Osteocyte (in vitro differentiated cells): ENCODE measurements at regions not wholly inside any gene's neighbourhood (a gene's known extent, or its start where the extent isn't known, plus 50 kb on each side); places are given as distances from the start of the nearest gene placed in this dataset.

Source experiments
- DNase-seq: peaks from one replicate; pipeline ENCODE4 v3.0.0; 2021; ENCODE audit warnings: mixed read lengths; ENCODE audit not compliant: unreplicated experiment; ENCODE audit errors: extremely low spot score
- H3K27ac Mint-ChIP-seq: one replicate; pipeline ENCODE4 v1.8.0; 2021; ENCODE audit warnings: mild to moderate bottlenecking, mixed read lengths; ENCODE audit not compliant: unreplicated experiment
- H3K27me3 Mint-ChIP-seq: one replicate; pipeline ENCODE4 v1.8.0; 2021; ENCODE audit warnings: mixed read lengths; ENCODE audit not compliant: unreplicated experiment
- H3K36me3 Mint-ChIP-seq: one replicate; pipeline ENCODE4 v1.8.0; 2021; ENCODE audit warnings: mixed read lengths; ENCODE audit not compliant: unreplicated experiment
- H3K4me1 Mint-ChIP-seq: one replicate; pipeline ENCODE4 v1.8.0; 2021; ENCODE audit warnings: mixed read lengths; ENCODE audit not compliant: unreplicated experiment
- H3K4me3 Mint-ChIP-seq: one replicate; pipeline ENCODE4 v1.8.0; 2021; ENCODE audit warnings: mild to moderate bottlenecking, moderate library complexity, mixed read lengths; ENCODE audit not compliant: unreplicated experiment
- H3K9me3 Mint-ChIP-seq: one replicate; pipeline ENCODE4 v1.8.0; 2021; ENCODE audit warnings: mixed read lengths; ENCODE audit not compliant: unreplicated experiment
- TF ChIP-seq, protein P1 (sequence below): fragments of 200-600 bp; sonication (generic); IDR thresholded peaks from 2 replicates; pipeline ENCODE4 v1.5.0; 2021; ENCODE audit warnings: antibody characterized with exemption, mild to moderate bottlenecking, moderate library complexity

DNA sequence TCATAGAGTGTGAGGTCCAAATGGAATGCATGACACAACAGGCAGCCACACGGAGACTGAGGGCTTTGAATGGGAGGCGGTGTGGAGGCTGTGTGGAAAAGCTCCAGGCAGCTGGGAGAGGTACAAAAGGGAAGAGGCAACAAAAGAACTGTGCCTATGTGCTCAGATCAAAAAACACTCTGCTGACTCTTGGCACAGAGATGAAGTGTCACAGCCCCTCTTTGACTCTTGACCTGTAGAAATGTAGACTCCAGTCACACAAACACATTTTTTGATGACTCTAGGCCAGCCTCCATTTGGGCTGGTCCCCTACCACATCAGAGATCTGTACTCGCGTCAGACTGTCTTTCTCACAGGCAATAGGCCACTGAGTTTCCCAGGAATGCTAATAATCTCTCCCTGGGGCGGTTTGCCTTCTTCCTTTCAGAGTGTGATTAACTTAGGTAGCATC, 456.0 kb downstream of the TUSC7 start:
- no peak overlapping the region for H3K27ac Mint-ChIP-seq
- H3K36me3 Mint-ChIP-seq, result no peaks in the 10 kb centered on the region
- H3K4me1 Mint-ChIP-seq, result peaks cover 11% of the 10 kb centered on the region
- H3K4me3 Mint-ChIP-seq, result no peak overlapping the region
- TF ChIP-seq, protein P1, sequence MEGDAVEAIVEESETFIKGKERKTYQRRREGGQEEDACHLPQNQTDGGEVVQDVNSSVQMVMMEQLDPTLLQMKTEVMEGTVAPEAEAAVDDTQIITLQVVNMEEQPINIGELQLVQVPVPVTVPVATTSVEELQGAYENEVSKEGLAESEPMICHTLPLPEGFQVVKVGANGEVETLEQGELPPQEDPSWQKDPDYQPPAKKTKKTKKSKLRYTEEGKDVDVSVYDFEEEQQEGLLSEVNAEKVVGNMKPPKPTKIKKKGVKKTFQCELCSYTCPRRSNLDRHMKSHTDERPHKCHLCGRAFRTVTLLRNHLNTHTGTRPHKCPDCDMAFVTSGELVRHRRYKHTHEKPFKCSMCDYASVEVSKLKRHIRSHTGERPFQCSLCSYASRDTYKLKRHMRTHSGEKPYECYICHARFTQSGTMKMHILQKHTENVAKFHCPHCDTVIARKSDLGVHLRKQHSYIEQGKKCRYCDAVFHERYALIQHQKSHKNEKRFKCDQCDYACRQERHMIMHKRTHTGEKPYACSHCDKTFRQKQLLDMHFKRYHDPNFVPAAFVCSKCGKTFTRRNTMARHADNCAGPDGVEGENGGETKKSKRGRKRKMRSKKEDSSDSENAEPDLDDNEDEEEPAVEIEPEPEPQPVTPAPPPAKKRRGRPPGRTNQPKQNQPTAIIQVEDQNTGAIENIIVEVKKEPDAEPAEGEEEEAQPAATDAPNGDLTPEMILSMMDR, result no peak
- no peaks in the 10 kb centered on the region for H3K9me3 Mint-ChIP-seq
- DNase-seq, result no peak
- no peaks in the 10 kb centered on the region for H3K27me3 Mint-ChIP-seq

GRCh38 chr3:117168896-117169295, 459.3 kb downstream of the TUSC7 start:
- no peak overlapping the region for H3K27ac Mint-ChIP-seq
- DNase-seq, result no peak
- H3K36me3 Mint-ChIP-seq, result no peaks in the 10 kb centered on the region
- TF ChIP-seq, protein P1, result no peak
- H3K9me3 Mint-ChIP-seq, result no peaks in the 10 kb centered on the region
- no peaks in the 10 kb centered on the region for H3K27me3 Mint-ChIP-seq
- no peak overlapping the region for H3K4me3 Mint-ChIP-seq
- peaks cover 11% of the 10 kb centered on the region for H3K4me1 Mint-ChIP-seq

DNA sequence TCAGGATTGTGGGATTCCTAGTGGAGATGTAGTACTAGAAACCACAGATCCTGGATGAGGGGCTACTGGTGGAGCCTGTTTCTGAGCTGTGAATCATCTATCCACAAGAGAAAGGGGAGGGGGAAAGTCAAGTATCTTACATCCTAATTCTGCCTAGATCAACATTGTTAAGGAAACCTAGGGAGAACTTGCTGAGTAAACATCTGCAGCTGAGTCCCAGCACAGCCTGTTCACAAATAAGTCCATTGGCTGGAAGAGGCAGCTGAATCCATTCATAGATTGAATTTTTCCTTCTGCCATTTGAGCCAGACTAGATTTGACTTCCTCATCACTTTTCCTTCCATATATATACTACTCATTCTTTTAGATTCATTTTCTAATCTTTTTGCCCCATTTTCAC, 460.5 kb downstream of the TUSC7 start:
- Mint-ChIP-seq H3K4me1 (peaks cover 11% of the 10 kb centered on the region), H3K9me3 (no peaks in the 10 kb centered on the region), H3K27ac (no peak overlapping the region), H3K4me3 (no peak overlapping the region), H3K27me3 (no peaks in the 10 kb centered on the region), H3K36me3 (no peaks in the 10 kb centered on the region)
- DNase-seq, result no peak
- TF ChIP-seq, protein P1, result no peak

DNA sequence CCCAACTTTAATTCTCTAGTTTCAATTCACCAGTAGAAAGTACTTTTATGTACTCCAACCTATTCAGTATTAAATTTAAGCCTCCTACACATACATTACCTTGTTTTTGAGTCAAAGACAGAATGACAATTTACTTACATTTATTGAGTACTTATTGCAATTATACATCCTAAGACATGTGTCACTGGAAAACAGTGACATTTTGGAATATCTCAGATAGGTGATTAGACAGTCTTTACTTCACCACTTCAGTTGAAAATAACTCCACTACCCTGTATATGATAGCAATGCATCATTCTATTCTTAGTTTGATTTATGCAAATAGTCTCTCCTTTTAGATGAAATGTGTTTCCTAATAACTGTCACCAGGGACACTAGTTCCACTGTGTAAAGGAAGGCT, 461.5 kb downstream of the TUSC7 start:
- no peak overlapping the region for H3K4me3 Mint-ChIP-seq
- H3K36me3 Mint-ChIP-seq, result no peaks in the 10 kb centered on the region
- TF ChIP-seq, protein P1, result no peak
- no peaks in the 10 kb centered on the region for H3K9me3 Mint-ChIP-seq
- no peak overlapping the region for H3K27ac Mint-ChIP-seq
- H3K4me1 Mint-ChIP-seq, result peaks cover 6% of the 10 kb centered on the region
- DNase-seq, result no peak
- H3K27me3 Mint-ChIP-seq, result no peaks in the 10 kb centered on the region

GRCh38 chr3:117172426-117172825, 462.8 kb downstream of the TUSC7 start:
- Mint-ChIP-seq H3K27ac (no peak overlapping the region), H3K9me3 (no peaks in the 10 kb centered on the region), H3K27me3 (no peaks in the 10 kb centered on the region), H3K36me3 (no peaks in the 10 kb centered on the region), H3K4me3 (no peak overlapping the region), H3K4me1 (peaks cover 6% of the 10 kb centered on the region)
- DNase-seq, result no peak
- TF ChIP-seq, protein P1, result no peak
